OCI-LY1 (cell line): ENCODE measurements at regions not wholly inside any gene's neighbourhood (a gene's known extent, or its start where the extent isn't known, plus 50 kb on each side); places are given as distances from the start of the nearest gene placed in this dataset.

ENCODE experiments used
- H2AFZ ChIP-seq: fragments of 200-600 bp; sonication (generic), shearing (Covaris generic); 2 replicates; pipeline ENCODE4 v1.6.0; 2014; ENCODE audit warnings: antibody characterized with exemption, mild to moderate bottlenecking, low read length
- H3F3A ChIP-seq: fragments of 200-600 bp; sonication (generic), shearing (Covaris generic); 2 replicates; pipeline ENCODE4 v1.6.0; 2014; ENCODE audit warnings: mild to moderate bottlenecking, antibody characterized with exemption, low read length, moderate library complexity; ENCODE audit not compliant: insufficient read depth
- H3K27ac ChIP-seq: fragments of 200-600 bp; sonication (generic); 2 replicates; pipeline ENCODE4 v1.5.1; 2014; ENCODE audit warnings: low read length, mixed run types, mild to moderate bottlenecking, low read depth; ENCODE audit not compliant: poor library complexity, severe bottlenecking
- H3K27me3 ChIP-seq: fragments of 200-600 bp; sonication (generic); 2 replicates; pipeline ENCODE4 v1.6.0; 2014; ENCODE audit warnings: antibody characterized with exemption, mild to moderate bottlenecking, low read length, moderate library complexity; ENCODE audit not compliant: insufficient read depth
- H3K36me3 ChIP-seq: fragments of 200-600 bp; sonication (generic); 2 replicates; pipeline ENCODE4 v1.6.1; 2014; ENCODE audit warnings: mild to moderate bottlenecking, antibody characterized with exemption, low read length, moderate library complexity, mixed read lengths; ENCODE audit not compliant: insufficient read depth
- H3K4me1 ChIP-seq: fragments of 200-600 bp; sonication (generic); 2 replicates; pipeline ENCODE4 v1.5.1; 2014; ENCODE audit warnings: mild to moderate bottlenecking, low read length, moderate library complexity; ENCODE audit not compliant: insufficient read depth, severe bottlenecking
- H3K4me2 ChIP-seq: fragments of 200-600 bp; sonication (generic), shearing (Covaris generic); 2 replicates; pipeline ENCODE4 v1.6.1; 2014; ENCODE audit warnings: low read length
- H3K4me3 ChIP-seq: fragments of 200-600 bp; sonication (generic); 2 replicates; pipeline ENCODE4 v1.5.1; 2014; ENCODE audit warnings: low read length, low read depth, mild to moderate bottlenecking, mixed read lengths; ENCODE audit not compliant: poor library complexity, severe bottlenecking
- H3K79me2 ChIP-seq: fragments of 200-600 bp; shearing (Covaris generic); 2 replicates; pipeline ENCODE4 v1.6.1; 2016; ENCODE audit warnings: mixed run types, low read length, mixed read lengths; ENCODE audit not compliant: insufficient read depth
- H3K9ac ChIP-seq: fragments of 200-600 bp; sonication (generic), shearing (Covaris generic); 2 replicates; pipeline ENCODE4 v1.6.1; 2014; ENCODE audit warnings: mild to moderate bottlenecking, low read length, mixed read lengths
- H3K9me2 ChIP-seq: fragments of 200-600 bp; sonication (generic), shearing (Covaris generic); 2 replicates; pipeline ENCODE4 v1.6.1; 2014; ENCODE audit warnings: low read depth, mild to moderate bottlenecking, low read length, mixed read lengths
- H3K9me3 ChIP-seq: fragments of 200-600 bp; shearing (Covaris generic); 2 replicates; pipeline ENCODE4 v1.6.1; 2014; ENCODE audit warnings: low read length, mixed read lengths
- H4K20me1 ChIP-seq: fragments of 200-600 bp; sonication (generic), shearing (Covaris generic); 2 replicates; pipeline ENCODE4 v1.6.0; 2016; ENCODE audit warnings: mild to moderate bottlenecking, low read length; ENCODE audit not compliant: insufficient read depth
- EZH2 ChIP-seq: fragments of 200-600 bp; sonication (generic), shearing (Covaris generic); IDR thresholded peaks from 2 replicates; pipeline ENCODE4 v1.8.0; 2017; ENCODE audit warnings: borderline replicate concordance, mixed run types, mild to moderate bottlenecking, antibody characterized with exemption, low read length, moderate library complexity, mixed read lengths
- TF ChIP-seq, protein P1 (sequence below): fragments of 200-600 bp; sonication (generic), shearing (Covaris generic); IDR thresholded peaks from 2 replicates; pipeline ENCODE4 v1.5.1; 2017; ENCODE audit warnings: mild to moderate bottlenecking, antibody characterized with exemption, low read length, moderate library complexity, mixed read lengths

DNA sequence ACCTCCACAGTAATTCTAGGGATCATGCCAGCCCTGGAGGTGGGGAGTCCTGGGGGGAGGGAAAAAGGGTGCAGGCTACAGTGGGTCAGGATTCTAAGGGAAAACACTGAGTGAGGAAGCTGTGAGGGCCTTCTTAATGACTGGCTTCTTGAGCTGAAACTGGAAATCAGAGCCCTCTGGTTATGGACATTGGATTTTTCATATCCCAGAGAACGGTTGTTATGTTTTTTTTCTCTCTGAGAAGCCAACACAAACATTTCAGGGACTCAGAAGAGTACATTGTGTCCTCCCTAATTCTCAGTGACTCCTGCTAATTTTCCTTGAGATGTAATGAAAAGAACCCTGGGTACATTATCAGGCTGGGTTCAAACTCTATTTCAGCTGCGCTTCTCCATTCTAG is 162.4 kb upstream of the PRDX4 start:
- no peaks in the 10 kb centered on the region for H3K4me1 ChIP-seq
- H3K79me2 ChIP-seq, result no peaks in the 10 kb centered on the region
- no peaks in the 10 kb centered on the region for H3K27me3 ChIP-seq
- H3K36me3 ChIP-seq, result no peaks in the 10 kb centered on the region
- no peak overlapping the region for H3K4me3 ChIP-seq
- H3K27ac ChIP-seq, result no peak overlapping the region
- no peaks in the 10 kb centered on the region for H3F3A ChIP-seq
- no peak for TF ChIP-seq EZH2
- no peaks in the 10 kb centered on the region for H3K9me3 ChIP-seq
- no peaks in the 10 kb centered on the region for H3K9me2 ChIP-seq
- H4K20me1 ChIP-seq, result no peaks in the 10 kb centered on the region
- H3K9ac ChIP-seq, result no peak overlapping the region
- no peak overlapping the region for H3K4me2 ChIP-seq
- H2AFZ ChIP-seq, result no peak overlapping the region

DNA sequence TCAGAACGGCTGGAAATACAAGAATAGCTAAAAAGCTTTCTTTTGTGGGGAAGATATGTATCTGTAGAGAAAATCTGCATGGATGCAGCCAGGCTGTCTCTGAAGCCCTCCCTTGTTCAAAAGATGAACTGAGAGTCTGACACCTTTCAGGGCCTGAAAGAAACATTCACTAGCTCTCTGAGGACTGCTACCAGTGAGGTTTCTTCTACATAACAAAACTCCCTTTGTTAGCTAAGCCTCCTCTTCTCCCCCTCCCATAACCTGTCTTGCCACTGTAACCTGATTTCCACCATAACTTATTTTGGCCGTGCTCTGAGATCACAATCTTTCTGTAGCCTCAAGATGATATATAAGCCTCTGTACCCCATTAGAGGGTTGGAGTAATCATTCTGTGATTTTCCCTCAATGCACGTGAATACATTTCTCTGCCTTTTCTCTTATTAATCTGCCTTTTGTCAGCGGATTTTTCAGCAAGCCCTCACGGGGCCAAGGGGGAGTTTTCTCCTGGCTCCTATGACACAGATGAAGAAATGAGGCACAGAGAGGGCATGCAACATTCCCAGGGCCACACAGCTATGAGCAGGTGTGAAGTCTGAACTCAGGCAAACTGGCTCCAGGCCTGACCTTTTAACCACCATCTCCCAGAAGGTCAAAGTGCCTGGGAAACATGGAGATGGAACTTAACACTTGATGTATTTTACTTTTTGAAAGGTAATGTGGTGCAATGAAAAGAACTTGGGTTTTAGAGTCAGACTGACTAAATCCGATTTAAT is 161.6 kb upstream of the PRDX4 start:
- Histone ChIP-seq H3K27me3 (no peaks in the 10 kb centered on the region), H2AFZ (no peak overlapping the region), H3K4me3 (no peak overlapping the region), H3K79me2 (no peaks in the 10 kb centered on the region), H3K9ac (no peak overlapping the region), H4K20me1 (no peaks in the 10 kb centered on the region), H3K27ac (no peak overlapping the region), H3K9me2 (no peaks in the 10 kb centered on the region), H3K4me2 (no peak overlapping the region), H3F3A (no peaks in the 10 kb centered on the region), H3K4me1 (no peaks in the 10 kb centered on the region), H3K9me3 (no peaks in the 10 kb centered on the region), H3K36me3 (no peaks in the 10 kb centered on the region)
- no peak for TF ChIP-seq EZH2
- TF ChIP-seq, protein P1, sequence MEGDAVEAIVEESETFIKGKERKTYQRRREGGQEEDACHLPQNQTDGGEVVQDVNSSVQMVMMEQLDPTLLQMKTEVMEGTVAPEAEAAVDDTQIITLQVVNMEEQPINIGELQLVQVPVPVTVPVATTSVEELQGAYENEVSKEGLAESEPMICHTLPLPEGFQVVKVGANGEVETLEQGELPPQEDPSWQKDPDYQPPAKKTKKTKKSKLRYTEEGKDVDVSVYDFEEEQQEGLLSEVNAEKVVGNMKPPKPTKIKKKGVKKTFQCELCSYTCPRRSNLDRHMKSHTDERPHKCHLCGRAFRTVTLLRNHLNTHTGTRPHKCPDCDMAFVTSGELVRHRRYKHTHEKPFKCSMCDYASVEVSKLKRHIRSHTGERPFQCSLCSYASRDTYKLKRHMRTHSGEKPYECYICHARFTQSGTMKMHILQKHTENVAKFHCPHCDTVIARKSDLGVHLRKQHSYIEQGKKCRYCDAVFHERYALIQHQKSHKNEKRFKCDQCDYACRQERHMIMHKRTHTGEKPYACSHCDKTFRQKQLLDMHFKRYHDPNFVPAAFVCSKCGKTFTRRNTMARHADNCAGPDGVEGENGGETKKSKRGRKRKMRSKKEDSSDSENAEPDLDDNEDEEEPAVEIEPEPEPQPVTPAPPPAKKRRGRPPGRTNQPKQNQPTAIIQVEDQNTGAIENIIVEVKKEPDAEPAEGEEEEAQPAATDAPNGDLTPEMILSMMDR, result no peak

DNA sequence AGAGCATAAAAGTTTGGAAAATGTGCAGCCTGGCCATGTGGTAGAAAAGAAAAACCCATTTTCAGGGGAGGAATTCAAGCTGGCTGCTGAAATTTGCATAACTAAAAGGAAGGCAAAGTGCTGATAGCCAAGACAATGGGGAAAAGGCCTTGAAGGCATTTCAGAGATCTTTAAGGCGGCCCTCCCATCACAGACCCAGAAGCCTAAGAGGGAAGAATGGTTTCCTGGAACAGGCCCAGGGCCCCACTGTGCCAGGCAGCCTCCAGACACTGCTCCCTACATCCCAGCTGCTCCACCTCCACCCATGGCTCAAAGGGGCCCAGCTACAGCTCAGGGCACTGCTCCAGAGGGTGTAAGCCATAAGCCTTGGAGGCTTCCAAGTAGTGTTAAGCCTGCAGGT is 158.0 kb upstream of the PRDX4 start:
- H3K27me3 ChIP-seq, result no peaks in the 10 kb centered on the region
- H3K9me3 ChIP-seq, result no peaks in the 10 kb centered on the region
- no peaks in the 10 kb centered on the region for H3K9me2 ChIP-seq
- no peaks in the 10 kb centered on the region for H4K20me1 ChIP-seq
- H3K4me2 ChIP-seq, result no peak overlapping the region
- H3F3A ChIP-seq, result no peaks in the 10 kb centered on the region
- TF ChIP-seq, protein P1, result no peak
- TF ChIP-seq EZH2, result no peak
- H3K27ac ChIP-seq, result no peak overlapping the region
- no peak overlapping the region for H2AFZ ChIP-seq
- no peaks in the 10 kb centered on the region for H3K4me1 ChIP-seq
- no peak overlapping the region for H3K4me3 ChIP-seq
- no peaks in the 10 kb centered on the region for H3K79me2 ChIP-seq
- no peak overlapping the region for H3K9ac ChIP-seq
- H3K36me3 ChIP-seq, result no peaks in the 10 kb centered on the region

DNA sequence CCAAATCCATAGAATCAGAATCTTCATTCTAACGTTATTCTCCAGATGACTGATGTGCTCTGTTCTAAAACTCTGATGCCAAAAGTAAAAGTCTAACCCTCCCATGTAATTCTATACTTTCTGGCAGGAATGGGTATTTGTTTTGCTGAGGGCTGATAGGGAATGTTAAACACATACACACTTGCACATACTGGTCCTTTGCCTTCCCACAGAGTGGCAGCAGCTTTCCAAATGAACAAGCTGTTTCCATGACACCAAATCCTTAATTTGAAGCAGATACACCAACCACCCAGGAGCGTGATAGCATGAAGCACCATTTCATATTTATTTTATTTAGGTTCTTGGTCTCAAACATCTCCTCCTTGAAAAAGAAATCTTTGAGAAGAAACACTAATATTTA is 155.5 kb upstream of the PRDX4 start:
- Histone ChIP-seq H3K27me3 (no peaks in the 10 kb centered on the region), H3K9me3 (no peaks in the 10 kb centered on the region), H2AFZ (no peak overlapping the region), H3K4me3 (no peak overlapping the region), H3K9ac (no peak overlapping the region), H3K4me2 (no peak overlapping the region), H3K36me3 (no peaks in the 10 kb centered on the region), H3F3A (no peaks in the 10 kb centered on the region), H3K27ac (no peak overlapping the region), H3K9me2 (no peaks in the 10 kb centered on the region), H3K4me1 (no peaks in the 10 kb centered on the region), H3K79me2 (no peaks in the 10 kb centered on the region), H4K20me1 (no peaks in the 10 kb centered on the region)
- no peak for TF ChIP-seq EZH2
- TF ChIP-seq, protein P1, result no peak
